ENCODE measurements at regions not wholly inside any gene's neighbourhood (a gene's known extent, or its start where the extent isn't known, plus 50 kb on each side); places are given as distances from the start of the nearest gene placed in this dataset.

- no peak for DNase-seq
Measured at GRCh38 chr2:106572541-106573450, 85.6 kb downstream of the CD8B2 start.

- no peak for DNase-seq
Measured at GRCh38 chr2:106573773-106574172, 86.6 kb downstream of the CD8B2 start.

GRCh38 chr2:106575955-106576354, 88.8 kb downstream of the CD8B2 start:
- DNase-seq: peak; percentile 76

- DNase-seq: no peak
Measured at GRCh38 chr2:106577255-106577651, 90.1 kb downstream of the CD8B2 start.

- DNase-seq: no peak
Measured at GRCh38 chr2:106579750-106580197, 92.6 kb downstream of the CD8B2 start.

GRCh38 chr2:106580241-106580640, 93.1 kb downstream of the CD8B2 start:
- DNase-seq: no peak

GRCh38 chr2:106581328-106581727, 94.2 kb downstream of the CD8B2 start:
- no peak for DNase-seq

- no peak for DNase-seq
Measured at GRCh38 chr2:106581755-106582147, 94.6 kb downstream of the CD8B2 start.

GRCh38 chr2:106582148-106583143, 95.3 kb downstream of the CD8B2 start:
- peak; percentile 84 for DNase-seq

- no peak for DNase-seq
Measured at GRCh38 chr2:106584304-106584954, 97.3 kb downstream of the CD8B2 start.

- DNase-seq: no peak
Measured at GRCh38 chr2:106596844-106597243, 109.7 kb downstream of the CD8B2 start.

GRCh38 chr2:106599540-106599939, 112.4 kb downstream of the CD8B2 start:
- DNase-seq: no peak

GRCh38 chr2:106602042-106602441, 114.9 kb downstream of the CD8B2 start:
- DNase-seq: no peak

- DNase-seq: no peak
Measured at GRCh38 chr2:106606652-106607051, 119.5 kb downstream of the CD8B2 start.

GRCh38 chr2:106607371-106607770, 120.2 kb downstream of the CD8B2 start:
- DNase-seq: no peak

GRCh38 chr2:106609780-106610179, 122.6 kb downstream of the CD8B2 start:
- no peak for DNase-seq

- DNase-seq: no peak
Measured at GRCh38 chr2:106614511-106615291, 127.5 kb downstream of the CD8B2 start.

GRCh38 chr2:106618614-106619013, 131.4 kb downstream of the CD8B2 start:
- no peak for DNase-seq

- no peak for DNase-seq
Measured at GRCh38 chr2:106623456-106623855, 136.3 kb downstream of the CD8B2 start.

- DNase-seq: no peak
Measured at GRCh38 chr2:106624787-106625380, 137.7 kb downstream of the CD8B2 start.

GRCh38 chr2:106628377-106628776, 141.2 kb downstream of the CD8B2 start:
- DNase-seq: no peak

- no peak for DNase-seq
Measured at GRCh38 chr2:106629981-106630380, 142.8 kb downstream of the CD8B2 start.

All from right hindlimb (tissue), 1 donor.